Femur (tissue), 1 donor: ENCODE measurements at regions not wholly inside any gene's neighbourhood (a gene's known extent, or its start where the extent isn't known, plus 50 kb on each side); places are given as distances from the start of the nearest gene placed in this dataset.
"Not testable (repeated sequence)": the region's sequence is repeated elsewhere in the genome, so short reads cannot be mapped to it uniquely, and the experiment has no call there.

Experiments
- DNase-seq: peaks from one replicate; pipeline ENCODE4 v3.0.0-alpha.2; 2017

DNA sequence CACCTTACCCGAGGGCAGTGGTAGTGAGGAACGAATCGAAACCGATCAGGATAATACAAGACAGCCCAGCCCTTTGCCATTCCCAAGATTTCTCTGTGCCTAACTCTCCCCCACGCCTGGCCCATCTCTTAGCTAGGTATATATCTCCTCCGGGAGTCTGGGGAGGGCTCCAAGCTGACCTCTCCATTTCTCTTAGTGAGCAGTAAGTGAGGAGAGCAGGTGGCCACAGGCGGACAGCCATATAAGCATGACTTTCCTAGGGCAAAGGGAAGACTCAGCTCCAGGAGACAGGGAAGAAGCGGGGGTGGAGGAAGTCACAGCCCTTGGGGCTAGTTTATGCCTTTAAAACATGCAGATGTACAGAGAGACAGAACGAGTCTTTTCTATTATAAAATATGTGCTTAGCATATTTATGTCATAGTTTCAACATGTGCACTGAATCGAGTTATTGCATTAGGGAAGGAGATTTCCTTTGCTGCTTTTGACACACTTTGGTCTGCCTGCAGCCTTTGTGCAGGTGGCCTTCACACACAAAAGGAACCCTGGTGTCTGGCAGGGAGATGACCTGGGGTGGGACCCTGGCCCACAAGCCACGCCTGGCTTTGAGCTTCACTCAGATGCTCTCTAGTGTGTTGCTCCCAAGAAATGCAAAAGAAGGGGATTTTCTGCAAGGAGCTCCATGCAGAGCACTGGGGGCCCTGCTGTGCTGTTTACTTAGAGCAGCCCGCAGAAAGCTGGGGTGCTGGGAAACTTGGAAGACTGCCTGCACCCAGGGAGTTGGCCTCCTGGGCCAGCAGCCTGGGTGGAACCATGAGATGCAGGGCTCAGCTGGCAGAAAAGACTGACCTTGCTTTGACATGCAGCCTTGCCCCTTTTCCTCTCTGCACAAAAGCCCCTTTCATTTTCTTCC, 613.3 kb downstream of the BCOR start:
- no peak for DNase-seq

- DNase-seq: no peak
Measured at GRCh38 chrX:39487166-39487968, 610.4 kb downstream of the BCOR start.

GRCh38 chrX:39487969-39488330, 609.8 kb downstream of the BCOR start:
- no peak for DNase-seq

GRCh38 chrX:39491548-39492297, 606.0 kb downstream of the BCOR start:
- DNase-seq: no peak

DNA sequence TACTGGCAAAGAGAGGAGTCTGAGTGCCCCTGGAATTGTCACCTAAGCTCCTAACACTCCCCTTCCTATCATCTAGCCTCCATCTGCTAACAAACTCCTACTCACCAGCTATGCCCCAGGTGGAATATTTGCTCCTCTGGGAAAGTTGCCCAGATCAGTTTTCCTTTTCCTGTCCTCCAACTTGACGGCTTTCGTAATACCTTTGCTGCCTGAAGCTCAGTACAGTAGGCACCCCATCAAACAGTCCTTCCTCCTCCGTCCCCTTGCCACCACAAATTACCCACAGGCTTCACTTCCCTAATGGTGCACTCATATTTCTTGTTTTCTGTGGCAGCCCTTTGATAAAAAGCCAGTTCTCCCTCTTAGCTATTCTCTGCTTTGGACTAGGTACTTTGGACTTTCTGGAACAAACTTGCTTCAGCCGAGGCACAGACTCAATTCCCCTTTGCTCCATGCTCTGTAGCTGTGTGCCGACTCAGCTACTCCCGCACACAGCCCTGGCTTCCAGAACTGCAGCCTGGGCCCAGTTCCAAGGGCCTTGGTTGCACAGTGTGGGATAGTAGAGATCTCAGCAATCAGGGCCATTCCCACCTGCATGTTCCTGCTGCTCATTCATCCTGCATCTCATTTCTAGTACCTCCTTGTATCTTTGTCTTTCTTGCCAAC, 605.1 kb downstream of the BCOR start:
- DNase-seq: no peak

DNA sequence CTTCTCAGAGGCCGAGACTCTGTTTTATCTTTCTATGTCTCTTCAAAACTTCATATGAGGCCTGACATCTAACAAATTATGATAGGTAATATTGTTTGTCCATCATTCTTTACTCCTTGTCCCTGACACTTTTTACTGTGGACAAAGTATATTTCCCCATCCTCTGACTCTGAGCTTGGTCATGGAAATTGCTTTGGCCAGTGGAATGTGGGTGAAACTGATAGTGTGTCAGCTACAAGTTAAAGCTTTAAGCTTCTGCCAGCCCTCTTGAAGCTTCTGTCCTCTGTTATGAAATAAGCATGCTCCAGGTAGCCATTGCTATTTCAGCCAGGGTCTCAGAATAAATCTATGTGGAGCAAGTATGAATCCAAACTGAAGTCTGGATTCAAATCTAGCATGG, 604.6 kb downstream of the BCOR start:
- DNase-seq: no peak

GRCh38 chrX:39497117-39497516, 600.6 kb downstream of the BCOR start:
- DNase-seq: not testable (repeated sequence)

DNA sequence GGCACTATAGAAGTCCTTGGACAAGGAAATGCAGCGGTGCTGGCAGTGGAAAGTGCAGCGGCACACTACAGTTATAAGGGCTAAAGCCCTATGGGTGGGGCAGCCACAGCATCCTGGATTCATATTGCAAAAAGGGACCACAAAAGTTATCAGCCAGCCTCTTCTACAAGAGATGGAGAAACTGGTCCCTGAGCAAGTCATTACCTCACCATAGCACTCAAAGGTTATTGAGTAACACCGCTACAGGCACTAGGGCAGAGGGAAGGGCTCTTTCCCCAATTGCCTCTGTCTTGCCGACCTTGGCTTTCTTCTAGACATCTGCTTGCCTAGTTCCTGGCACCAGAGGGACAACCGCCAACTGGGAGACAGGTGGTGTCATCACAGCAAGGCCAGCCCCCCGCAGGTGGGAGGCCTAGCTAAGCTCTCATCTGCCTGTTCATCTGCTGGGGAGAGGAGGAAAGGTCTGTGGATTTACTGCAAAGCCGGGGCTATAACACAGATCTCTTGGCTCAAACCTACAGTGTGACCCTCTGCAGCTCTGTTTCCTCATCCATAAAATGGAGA, 600.0 kb downstream of the BCOR start:
- no peak for DNase-seq

DNA sequence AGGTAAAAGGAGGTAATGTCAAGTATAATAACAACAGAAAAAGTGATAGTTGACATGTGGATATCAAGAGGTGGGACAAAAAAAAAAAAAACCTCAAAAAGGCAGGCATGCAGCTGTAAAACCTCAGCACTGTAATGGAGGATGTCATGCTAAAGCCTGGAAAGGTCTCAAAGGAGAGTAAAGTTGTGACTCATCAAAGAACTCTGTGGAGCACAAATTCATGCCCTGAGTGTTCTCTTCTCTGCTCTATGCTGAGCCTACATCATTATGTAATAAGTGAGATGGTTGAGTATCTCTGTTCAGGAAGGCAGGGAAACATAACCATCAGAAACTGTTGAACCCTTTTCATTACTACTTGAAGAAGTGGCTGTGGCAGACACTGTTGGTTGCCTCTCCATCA, 597.8 kb downstream of the BCOR start:
- DNase-seq: no peak

DNA sequence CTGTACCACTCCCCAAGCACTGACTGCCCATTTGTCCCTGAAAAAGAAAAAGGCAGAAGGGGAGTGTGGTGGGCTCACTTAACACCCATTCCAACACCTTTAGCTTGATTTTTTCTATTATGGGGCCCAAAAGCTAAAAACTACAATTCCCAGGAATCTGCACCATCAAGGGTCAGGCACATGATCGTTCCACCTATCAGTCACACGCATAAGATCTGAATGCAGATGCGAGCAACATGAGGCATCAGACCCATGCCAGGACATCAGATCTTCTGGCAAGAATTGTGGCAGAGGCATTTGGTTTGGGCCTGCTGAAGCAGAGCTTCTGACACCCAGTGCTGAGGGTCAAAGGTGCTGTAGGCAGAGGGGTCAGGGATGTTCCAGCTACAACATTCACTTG, 595.9 kb downstream of the BCOR start:
- DNase-seq: no peak

GRCh38 chrX:39502486-39502885, 595.3 kb downstream of the BCOR start:
- no peak for DNase-seq

DNA sequence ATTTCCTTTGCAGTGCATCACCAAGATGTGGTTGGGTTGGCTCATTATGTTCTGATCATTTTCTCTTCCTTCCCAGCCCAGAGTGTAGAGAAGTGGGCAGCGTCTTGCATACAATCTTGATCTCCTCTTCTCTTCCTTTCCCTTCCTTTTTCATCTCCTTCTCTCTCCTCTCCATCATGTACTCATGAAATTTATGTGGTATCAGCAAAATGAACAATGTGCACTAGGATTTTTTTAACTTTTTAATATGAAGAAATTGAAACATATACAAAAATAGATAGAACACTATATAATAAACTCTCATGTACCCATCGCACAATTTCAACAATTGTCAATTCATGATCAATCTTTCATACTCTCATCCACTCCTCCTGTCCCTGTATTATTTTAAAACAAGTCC, 593.5 kb downstream of the BCOR start:
- DNase-seq: no peak

GRCh38 chrX:39504850-39505259, 592.9 kb downstream of the BCOR start:
- DNase-seq: no peak

GRCh38 chrX:39506131-39506530, 591.6 kb downstream of the BCOR start:
- no peak for DNase-seq

- no peak for DNase-seq
Measured at GRCh38 chrX:39507034-39507433, 590.7 kb downstream of the BCOR start.

GRCh38 chrX:39507617-39508299, 590.0 kb downstream of the BCOR start:
- no peak for DNase-seq

DNA sequence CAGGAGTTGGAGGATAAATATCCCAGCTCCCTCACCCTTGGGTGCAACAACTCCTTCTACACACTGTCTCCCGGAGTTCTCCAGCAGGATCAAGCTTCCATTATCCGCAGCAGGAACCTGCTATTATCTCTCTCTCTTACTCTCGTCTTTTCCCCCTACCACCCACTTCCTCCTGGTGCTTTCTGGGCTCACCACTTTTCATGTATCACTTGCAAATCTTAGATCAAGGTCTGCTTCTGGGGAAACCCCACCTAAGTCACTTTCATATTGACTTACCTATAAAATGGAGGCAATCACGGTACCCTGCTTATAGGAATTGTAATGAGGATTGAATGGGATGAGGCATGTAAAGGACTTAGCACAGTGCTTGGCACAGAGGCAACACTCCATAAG, 589.5 kb downstream of the BCOR start:
- no peak for DNase-seq

GRCh38 chrX:39509157-39509556, 588.6 kb downstream of the BCOR start:
- DNase-seq: no peak

DNA sequence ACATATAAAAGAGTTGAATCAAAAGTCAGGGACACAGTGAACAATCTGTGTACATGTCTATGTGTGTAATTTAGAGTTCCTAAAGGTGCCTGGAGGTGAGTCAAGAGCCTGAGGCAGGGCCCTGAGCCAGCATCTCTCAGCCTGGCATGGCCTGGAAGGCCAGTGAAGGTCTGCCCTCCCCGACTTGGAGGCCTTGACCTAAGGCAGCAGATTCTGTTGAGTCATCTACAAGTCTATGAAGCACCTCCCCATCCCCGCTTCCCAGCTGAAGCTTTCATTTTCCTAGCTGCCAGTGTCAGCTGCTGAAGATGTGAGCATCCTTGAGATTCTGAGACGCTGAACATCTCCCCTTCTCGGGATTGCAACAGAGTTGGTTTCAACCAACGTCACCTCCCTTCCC, 583.9 kb downstream of the BCOR start:
- DNase-seq: no peak

GRCh38 chrX:39514801-39515200, 583.0 kb downstream of the BCOR start:
- DNase-seq: no peak

- DNase-seq: no peak
Measured at GRCh38 chrX:39516427-39516841, 581.3 kb downstream of the BCOR start.

- no peak for DNase-seq
Measured at GRCh38 chrX:39518476-39519029, 579.2 kb downstream of the BCOR start.
